ENCODE measurements at regions not wholly inside any gene's neighbourhood (a gene's known extent, or its start where the extent isn't known, plus 50 kb on each side); places are given as distances from the start of the nearest gene placed in this dataset.

DNA sequence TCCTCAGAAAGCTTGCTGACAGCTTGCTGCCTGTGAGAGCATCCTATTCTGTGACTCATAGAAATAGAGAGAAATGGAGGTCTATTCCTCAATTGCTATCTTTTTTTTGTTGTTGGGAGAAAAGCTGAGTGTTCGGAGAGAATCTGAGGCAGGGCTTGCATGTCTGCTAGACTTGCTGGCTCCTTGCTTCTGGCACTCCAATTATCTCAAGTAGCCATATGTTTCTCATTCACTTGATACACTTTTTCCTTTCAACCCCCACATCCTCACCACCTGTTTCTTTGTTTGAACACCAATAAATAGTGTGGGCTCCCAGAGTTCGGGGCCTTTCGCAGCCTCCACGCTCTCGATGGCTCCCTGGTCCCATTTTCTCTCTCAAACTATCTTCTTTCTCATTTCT lies 172.2 kb downstream of the SH2D4B start:
- intact Hi-C loops (cut with micrococcal nuclease; ENCODE audit: unreplicated experiment) = no loop called here
- Histone ChIP-seq H3K27me3 (replicated peaks; ENCODE audit: control insufficient read depth, insufficient read depth, low read length) (no peaks in the 10 kb centered on the region), H3K9me3 (0 out of 2 replicates have a peak, but pooled peaks cover 4% of the 10 kb centered on the region), H3K4me1 (no peaks in the 10 kb centered on the region), H3K4me3 (ENCODE audit: low read depth, low read length) (no peak overlapping the region), H3K36me3 (ENCODE audit: control insufficient read depth, insufficient read depth, low read length) (no peaks in the 10 kb centered on the region)
- Mint-ChIP-seq H3K9me3 (ENCODE audit: unreplicated experiment) (no peaks in the 10 kb centered on the region), H3K36me3 (ENCODE audit: insufficient read depth, unreplicated experiment) (no peaks in the 10 kb centered on the region), H3K27me3 (ENCODE audit: insufficient read depth, unreplicated experiment) (peaks cover 7% of the 10 kb centered on the region), H3K4me3 (ENCODE audit: unreplicated experiment) (no peak overlapping the region), H3K4me1 (ENCODE audit: low read depth, unreplicated experiment) (no peaks in the 10 kb centered on the region), H3K27ac (ENCODE audit: unreplicated experiment) (no peak overlapping the region)
- DNase-seq = no peak
- ChIA-PET POLR2A (no interaction called here), CTCF (no interaction called here)
- BruUV-seq (replicated peaks) = no TSS peak
- TF ChIP-seq, protein P1, sequence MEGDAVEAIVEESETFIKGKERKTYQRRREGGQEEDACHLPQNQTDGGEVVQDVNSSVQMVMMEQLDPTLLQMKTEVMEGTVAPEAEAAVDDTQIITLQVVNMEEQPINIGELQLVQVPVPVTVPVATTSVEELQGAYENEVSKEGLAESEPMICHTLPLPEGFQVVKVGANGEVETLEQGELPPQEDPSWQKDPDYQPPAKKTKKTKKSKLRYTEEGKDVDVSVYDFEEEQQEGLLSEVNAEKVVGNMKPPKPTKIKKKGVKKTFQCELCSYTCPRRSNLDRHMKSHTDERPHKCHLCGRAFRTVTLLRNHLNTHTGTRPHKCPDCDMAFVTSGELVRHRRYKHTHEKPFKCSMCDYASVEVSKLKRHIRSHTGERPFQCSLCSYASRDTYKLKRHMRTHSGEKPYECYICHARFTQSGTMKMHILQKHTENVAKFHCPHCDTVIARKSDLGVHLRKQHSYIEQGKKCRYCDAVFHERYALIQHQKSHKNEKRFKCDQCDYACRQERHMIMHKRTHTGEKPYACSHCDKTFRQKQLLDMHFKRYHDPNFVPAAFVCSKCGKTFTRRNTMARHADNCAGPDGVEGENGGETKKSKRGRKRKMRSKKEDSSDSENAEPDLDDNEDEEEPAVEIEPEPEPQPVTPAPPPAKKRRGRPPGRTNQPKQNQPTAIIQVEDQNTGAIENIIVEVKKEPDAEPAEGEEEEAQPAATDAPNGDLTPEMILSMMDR (IDR thresholded peaks at IDR 0.05; ENCODE audit: insufficient read depth in 1 of 2, low read depth in 1 of 2, low read length in 1 of 2, severe bottlenecking in 1 of 2, unreplicated experiment in 1 of 2) = no peak

DNA sequence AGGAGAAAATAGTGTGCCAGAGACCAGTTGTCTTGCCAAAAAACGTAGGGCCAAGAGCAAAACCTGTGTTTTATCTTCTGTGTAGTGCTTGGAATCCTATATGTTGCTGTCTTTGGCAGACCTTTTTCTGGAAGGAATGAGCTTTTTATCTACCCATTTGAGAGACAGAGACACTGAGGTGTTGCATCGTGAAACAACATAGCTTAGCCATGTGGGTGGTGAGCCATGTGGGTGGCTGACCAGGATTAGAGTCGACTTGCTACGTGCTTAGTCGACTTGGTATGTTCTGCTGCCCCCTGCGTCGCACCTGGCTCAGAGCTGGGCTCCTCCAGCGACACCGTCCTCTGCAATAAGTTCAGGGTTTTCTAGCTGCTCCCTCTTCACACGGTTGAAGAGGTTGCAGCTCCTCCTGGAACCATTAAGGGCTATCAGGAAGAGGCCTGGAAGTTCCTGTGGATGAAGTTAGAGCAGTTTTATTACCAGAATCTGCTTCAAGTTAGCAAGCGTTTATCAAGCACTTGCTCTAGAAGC lies 175.8 kb downstream of the SH2D4B start:
- Mint-ChIP-seq H3K27ac (ENCODE audit: unreplicated experiment) (no peak overlapping the region), H3K4me3 (ENCODE audit: unreplicated experiment) (no peak overlapping the region), H3K4me1 (ENCODE audit: low read depth, unreplicated experiment) (no peaks in the 10 kb centered on the region), H3K27me3 (ENCODE audit: insufficient read depth, unreplicated experiment) (peaks cover 5% of the 10 kb centered on the region), H3K9me3 (ENCODE audit: unreplicated experiment) (no peaks in the 10 kb centered on the region), H3K36me3 (ENCODE audit: insufficient read depth, unreplicated experiment) (no peaks in the 10 kb centered on the region)
- Histone ChIP-seq H3K4me3 (ENCODE audit: low read depth, low read length) (no peak overlapping the region), H3K36me3 (ENCODE audit: control insufficient read depth, insufficient read depth, low read length) (no peaks in the 10 kb centered on the region), H3K27me3 (replicated peaks; ENCODE audit: control insufficient read depth, insufficient read depth, low read length) (no peaks in the 10 kb centered on the region; the same call in 1 of the 2 replicates), H3K4me1 (no peaks in the 10 kb centered on the region), H3K9me3 (no peaks in the 10 kb centered on the region)
- BruUV-seq (replicated peaks) = no TSS peak
- no peak for DNase-seq
- CTCF ChIA-PET = no interaction called here
- intact Hi-C loops (cut with micrococcal nuclease; ENCODE audit: unreplicated experiment) = no loop called here
- POLR2A ChIA-PET = no interaction called here
- TF ChIP-seq, protein P1 (IDR thresholded peaks at IDR 0.05; ENCODE audit: insufficient read depth in 1 of 2, low read depth in 1 of 2, low read length in 1 of 2, severe bottlenecking in 1 of 2, unreplicated experiment in 1 of 2) = no peak

DNA sequence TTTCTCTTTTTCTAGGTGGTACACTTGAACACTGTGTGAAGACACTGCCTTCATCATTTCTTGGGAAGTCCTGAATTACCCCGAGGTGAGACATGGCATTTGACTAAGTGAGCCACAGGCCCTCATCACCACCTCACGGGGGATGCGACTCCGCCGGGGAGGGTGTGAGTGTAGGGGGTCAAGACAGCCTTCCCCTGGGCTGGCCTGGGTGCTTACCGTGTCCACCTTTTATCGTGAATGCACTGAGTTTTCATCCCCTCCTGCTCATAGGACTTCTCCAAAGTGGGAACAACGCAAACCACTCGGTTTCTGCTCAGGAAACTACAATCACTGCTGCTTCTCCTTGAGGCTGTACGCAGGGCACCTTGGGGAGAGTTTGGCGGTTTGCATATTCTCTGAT lies 176.9 kb downstream of the SH2D4B start:
- ChIA-PET CTCF (no interaction called here), POLR2A (no interaction called here)
- Histone ChIP-seq H3K4me1 (no peaks in the 10 kb centered on the region), H3K27me3 (replicated peaks; ENCODE audit: control insufficient read depth, insufficient read depth, low read length) (no peaks in the 10 kb centered on the region; the same call in 1 of the 2 replicates), H3K36me3 (ENCODE audit: control insufficient read depth, insufficient read depth, low read length) (no peaks in the 10 kb centered on the region), H3K9me3 (no peaks in the 10 kb centered on the region), H3K4me3 (ENCODE audit: low read depth, low read length) (no peak overlapping the region)
- peaks cover 5% of the 10 kb centered on the region for H3K27me3 Mint-ChIP-seq (ENCODE audit: insufficient read depth, unreplicated experiment)
- no TSS peak for BruUV-seq (replicated peaks)
- no peaks in the 10 kb centered on the region for H3K36me3 Mint-ChIP-seq (ENCODE audit: insufficient read depth, unreplicated experiment)
- intact Hi-C loops (cut with micrococcal nuclease; ENCODE audit: unreplicated experiment) = no loop called here
- H3K27ac Mint-ChIP-seq (ENCODE audit: unreplicated experiment) = no peak overlapping the region
- no peak overlapping the region for H3K4me3 Mint-ChIP-seq (ENCODE audit: unreplicated experiment)
- DNase-seq = no peak
- no peaks in the 10 kb centered on the region for H3K4me1 Mint-ChIP-seq (ENCODE audit: low read depth, unreplicated experiment)
- H3K9me3 Mint-ChIP-seq (ENCODE audit: unreplicated experiment) = no peaks in the 10 kb centered on the region
- TF ChIP-seq, protein P1 (IDR thresholded peaks at IDR 0.05; ENCODE audit: insufficient read depth in 1 of 2, low read depth in 1 of 2, low read length in 1 of 2, severe bottlenecking in 1 of 2, unreplicated experiment in 1 of 2) = no peak
